Activated T-helper 1 cell treated with anti-CD3 and anti-CD28 coated beads, Interleukin-12 subunit alpha, Interleukin-12 subunit beta, Interleukin-2, Interleukin-4 antibody, amounts not matched to agents 30 ng/mL and 10 ng/mL and 1 ng/mL, durations not matched to agents 14 hours and 24 hours and 36 hours (primary cell): ENCODE measurements at regions not wholly inside any gene's neighbourhood (a gene's known extent, or its start where the extent isn't known, plus 50 kb on each side); places are given as distances from the start of the nearest gene placed in this dataset.

Experiments
- DNase-seq: peaks from one replicate; pipeline ENCODE4 v3.0.0; 2021; ENCODE audit warnings: low spot score
- H3K27ac Mint-ChIP-seq: one replicate; pipeline ENCODE4 v1.8.0; 2021; ENCODE audit warnings: mild to moderate bottlenecking, mixed read lengths
- H3K27me3 Mint-ChIP-seq: one replicate; pipeline ENCODE4 v1.8.0; 2022; ENCODE audit warnings: mild to moderate bottlenecking, moderate library complexity, mixed read lengths; ENCODE audit not compliant: insufficient read depth
- H3K36me3 Mint-ChIP-seq: one replicate; pipeline ENCODE4 v1.8.0; 2021; ENCODE audit warnings: low read depth, mixed read lengths
- H3K4me1 Mint-ChIP-seq: one replicate; pipeline ENCODE4 v1.8.0; 2021; ENCODE audit warnings: low read depth, mixed read lengths
- H3K4me3 Mint-ChIP-seq: one replicate; pipeline ENCODE4 v1.8.0; 2021; ENCODE audit warnings: mild to moderate bottlenecking, moderate library complexity, mixed read lengths
- H3K9me3 Mint-ChIP-seq: one replicate; pipeline ENCODE4 v1.8.0; 2021; ENCODE audit warnings: mixed read lengths
- intact Hi-C: fragments of 100-400 bp; cut with micrococcal nuclease; formaldehyde crosslinking; loops from one replicate; pipeline ENCODE4 v1.15.1; 2024

GRCh38 chr10:83605783-83606630, 533.3 kb upstream of the GHITM start:
- DNase-seq, result no peak
- Mint-ChIP-seq H3K36me3 (no peaks in the 10 kb centered on the region), H3K27me3 (no peaks in the 10 kb centered on the region), H3K27ac (no peak overlapping the region), H3K9me3 (no peaks in the 10 kb centered on the region), H3K4me1 (no peaks in the 10 kb centered on the region), H3K4me3 (no peak overlapping the region)
- intact Hi-C loops, result no loop called here

- intact Hi-C loops, result no loop called here
- no peak for DNase-seq
- Mint-ChIP-seq H3K4me1 (no peaks in the 10 kb centered on the region), H3K27me3 (no peaks in the 10 kb centered on the region), H3K36me3 (no peaks in the 10 kb centered on the region), H3K9me3 (no peaks in the 10 kb centered on the region), H3K27ac (no peak overlapping the region), H3K4me3 (no peak overlapping the region)
Observed at GRCh38 chr10:83607959-83608745, 531.2 kb upstream of the GHITM start.

DNA sequence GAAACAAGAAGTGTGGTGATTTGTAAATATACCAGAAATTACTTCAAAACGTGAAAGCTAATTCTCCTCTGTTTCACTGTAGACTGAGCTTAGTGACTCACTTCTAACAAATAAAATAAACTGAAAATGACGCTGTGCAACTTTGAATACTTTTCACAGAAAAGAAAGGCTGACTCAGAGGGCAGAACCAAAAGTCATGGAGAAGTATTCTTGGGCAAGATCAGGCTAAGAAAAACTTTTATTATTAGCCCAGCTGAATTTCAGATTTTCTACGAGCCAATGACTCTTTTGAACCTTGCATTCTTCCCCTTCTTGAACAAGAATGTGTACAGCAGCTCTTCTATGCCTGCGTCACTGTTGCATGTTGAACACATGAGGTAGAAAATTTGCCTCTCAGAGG, 527.3 kb upstream of the GHITM start:
- intact Hi-C loops, result no loop called here
- no peak overlapping the region for H3K27ac Mint-ChIP-seq
- H3K36me3 Mint-ChIP-seq, result no peaks in the 10 kb centered on the region
- no peak overlapping the region for H3K4me3 Mint-ChIP-seq
- H3K4me1 Mint-ChIP-seq, result no peaks in the 10 kb centered on the region
- no peaks in the 10 kb centered on the region for H3K27me3 Mint-ChIP-seq
- DNase-seq, result no peak
- H3K9me3 Mint-ChIP-seq, result no peaks in the 10 kb centered on the region

DNA sequence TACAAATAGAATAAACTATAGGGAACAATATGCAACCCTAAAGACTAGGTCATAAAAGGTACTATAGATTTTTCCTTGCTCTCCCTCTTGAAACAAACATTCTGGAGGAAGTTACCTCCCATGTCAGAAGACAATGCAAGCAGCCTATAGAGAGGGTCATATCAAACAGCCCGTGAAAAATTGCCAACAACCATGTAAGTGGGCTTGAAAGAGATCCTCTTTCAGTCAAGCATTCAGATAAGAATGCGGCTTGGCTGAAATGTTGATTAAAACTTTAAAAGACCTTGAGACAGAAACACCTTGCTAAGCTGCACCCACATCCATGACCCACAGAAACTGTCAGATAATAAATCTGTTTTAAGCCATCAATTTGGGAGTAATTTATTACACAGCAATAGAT, 526.6 kb upstream of the GHITM start:
- H3K36me3 Mint-ChIP-seq, result no peaks in the 10 kb centered on the region
- H3K9me3 Mint-ChIP-seq, result no peaks in the 10 kb centered on the region
- no peak overlapping the region for H3K27ac Mint-ChIP-seq
- H3K27me3 Mint-ChIP-seq, result no peaks in the 10 kb centered on the region
- intact Hi-C loops, result no loop called here
- no peak for DNase-seq
- H3K4me3 Mint-ChIP-seq, result no peak overlapping the region
- no peaks in the 10 kb centered on the region for H3K4me1 Mint-ChIP-seq

DNA sequence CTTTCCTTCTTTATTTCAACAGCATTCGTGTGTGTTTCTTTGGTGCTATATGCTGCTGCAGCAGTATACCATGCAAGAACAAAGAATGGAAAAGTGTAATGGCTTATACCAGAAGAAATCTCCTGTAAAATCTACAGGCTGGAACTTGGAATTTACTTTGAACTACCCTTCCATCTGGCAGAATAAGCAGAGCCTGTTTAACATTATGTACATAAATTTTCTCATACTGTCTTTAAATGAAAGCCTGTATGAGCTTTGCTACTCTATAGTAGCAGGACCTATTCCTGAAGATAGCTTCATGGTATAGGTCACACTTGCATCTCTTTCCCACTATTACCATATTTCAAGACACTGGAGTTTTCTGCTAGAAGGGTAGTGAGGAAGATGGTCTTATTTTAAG, 522.1 kb upstream of the GHITM start:
- intact Hi-C loops, result no loop called here
- no peak for DNase-seq
- Mint-ChIP-seq H3K4me3 (no peak overlapping the region), H3K27ac (no peak overlapping the region), H3K9me3 (peaks cover 3% of the 10 kb centered on the region), H3K4me1 (no peaks in the 10 kb centered on the region), H3K27me3 (no peaks in the 10 kb centered on the region), H3K36me3 (no peaks in the 10 kb centered on the region)

DNA sequence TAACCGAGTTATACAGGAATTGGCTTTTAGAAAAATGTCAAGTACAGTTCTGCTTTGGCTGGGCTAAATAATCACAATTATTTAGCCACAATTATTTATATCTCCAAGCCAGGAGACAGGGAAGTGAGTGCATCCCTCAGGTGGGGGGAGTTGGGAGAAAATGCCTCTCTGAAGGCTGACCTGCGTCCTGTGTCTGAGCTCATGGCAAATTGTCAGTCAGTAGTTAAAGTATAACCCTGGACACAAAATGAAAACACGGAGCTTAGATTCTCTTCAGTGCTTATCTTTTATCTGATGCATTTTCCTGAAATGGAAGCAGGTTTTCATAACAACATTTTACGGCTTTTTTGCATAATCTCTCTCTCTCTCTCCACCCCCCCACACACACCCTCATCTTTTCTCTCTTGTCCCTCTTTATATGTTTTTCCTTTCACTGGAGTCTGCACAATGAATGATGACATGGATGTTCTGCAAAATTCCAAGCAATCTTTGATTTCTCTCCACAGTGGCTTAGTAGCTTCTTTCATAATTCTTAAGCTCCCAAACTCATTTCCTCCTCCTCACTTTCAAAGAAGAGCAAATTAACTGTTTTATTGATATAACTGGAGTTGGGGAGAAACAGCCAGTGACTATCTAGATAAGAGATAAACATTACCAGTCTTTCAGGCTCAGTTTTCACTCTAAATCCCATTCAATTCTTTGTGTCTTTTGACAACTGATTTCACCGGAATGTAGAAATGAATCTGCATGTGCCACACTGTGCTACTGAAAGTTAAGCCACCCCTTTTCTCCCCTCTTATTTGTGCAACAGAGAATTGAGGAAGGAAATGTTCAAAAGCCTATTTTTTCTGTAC, 521.4 kb upstream of the GHITM start:
- Mint-ChIP-seq H3K27ac (no peak overlapping the region), H3K4me3 (no peak overlapping the region), H3K36me3 (no peaks in the 10 kb centered on the region), H3K27me3 (no peaks in the 10 kb centered on the region), H3K4me1 (no peaks in the 10 kb centered on the region), H3K9me3 (peaks cover 3% of the 10 kb centered on the region)
- DNase-seq, result no peak
- intact Hi-C loops, result no loop called here

DNA sequence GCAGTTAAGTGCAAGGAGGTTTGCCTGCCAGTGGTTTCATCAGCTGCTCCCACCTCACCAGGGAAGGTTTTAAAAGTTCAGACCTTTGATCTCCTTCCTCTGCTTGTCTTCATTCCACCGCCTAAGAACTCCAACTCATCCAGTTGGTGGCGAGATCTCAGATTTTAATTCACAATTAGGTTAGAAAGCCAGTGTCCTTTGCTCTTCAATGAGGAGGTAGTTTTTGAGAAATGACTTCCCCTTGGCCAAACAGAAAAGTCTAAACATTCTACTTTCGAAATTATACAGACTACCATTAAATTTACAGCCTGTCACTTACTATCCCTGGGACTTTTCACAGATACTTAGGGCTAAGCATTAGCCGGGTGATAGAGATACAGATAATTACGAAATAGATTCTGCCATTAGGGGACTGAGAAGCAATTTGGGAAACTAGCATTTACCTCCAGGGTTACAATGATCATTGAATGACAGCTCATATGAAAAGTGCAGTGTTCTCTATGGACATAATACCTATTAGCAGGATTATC, 513.4 kb upstream of the GHITM start:
- Mint-ChIP-seq H3K4me1 (no peaks in the 10 kb centered on the region), H3K27ac (no peak overlapping the region), H3K9me3 (peaks cover 11% of the 10 kb centered on the region), H3K36me3 (no peaks in the 10 kb centered on the region), H3K27me3 (no peaks in the 10 kb centered on the region), H3K4me3 (no peak overlapping the region)
- intact Hi-C loops, result no loop called here
- no peak for DNase-seq

DNA sequence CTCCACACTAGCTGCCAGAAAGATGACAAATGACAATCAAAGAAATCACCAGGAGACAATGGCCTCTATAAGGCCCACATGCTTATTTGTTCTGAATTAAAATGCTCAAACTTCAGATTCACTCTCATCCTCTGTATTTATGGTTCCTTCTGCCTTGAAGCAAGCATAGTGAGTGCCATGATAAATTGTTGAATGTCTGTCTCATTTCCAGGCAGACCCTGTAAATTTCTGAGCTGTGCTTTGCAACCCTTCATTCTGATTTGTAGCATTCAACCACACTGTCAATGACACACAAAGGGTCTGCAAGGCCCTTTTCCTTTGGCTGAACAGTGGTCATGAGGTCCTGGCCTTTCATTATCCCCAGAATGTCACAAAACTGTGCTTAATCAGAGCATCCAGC, 506.6 kb upstream of the GHITM start:
- intact Hi-C loops, result no loop called here
- no peaks in the 10 kb centered on the region for H3K27me3 Mint-ChIP-seq
- H3K36me3 Mint-ChIP-seq, result no peaks in the 10 kb centered on the region
- H3K4me1 Mint-ChIP-seq, result no peaks in the 10 kb centered on the region
- no peak overlapping the region for H3K27ac Mint-ChIP-seq
- DNase-seq, result no peak
- no peak overlapping the region for H3K4me3 Mint-ChIP-seq
- H3K9me3 Mint-ChIP-seq, result peaks cover 4% of the 10 kb centered on the region

- DNase-seq, result no peak
- Mint-ChIP-seq H3K36me3 (no peaks in the 10 kb centered on the region), H3K9me3 (peaks cover 4% of the 10 kb centered on the region), H3K27ac (no peak overlapping the region), H3K4me1 (no peaks in the 10 kb centered on the region), H3K4me3 (no peak overlapping the region), H3K27me3 (no peaks in the 10 kb centered on the region)
- intact Hi-C loops, result no loop called here
Observed at GRCh38 chr10:83633547-83633946, 505.8 kb upstream of the GHITM start.

GRCh38 chr10:83636826-83637225, 502.5 kb upstream of the GHITM start:
- intact Hi-C loops, result no loop called here
- Mint-ChIP-seq H3K36me3 (no peaks in the 10 kb centered on the region), H3K27ac (no peak overlapping the region), H3K4me3 (no peak overlapping the region), H3K9me3 (no peaks in the 10 kb centered on the region), H3K4me1 (no peaks in the 10 kb centered on the region), H3K27me3 (no peaks in the 10 kb centered on the region)
- DNase-seq, result no peak

DNA sequence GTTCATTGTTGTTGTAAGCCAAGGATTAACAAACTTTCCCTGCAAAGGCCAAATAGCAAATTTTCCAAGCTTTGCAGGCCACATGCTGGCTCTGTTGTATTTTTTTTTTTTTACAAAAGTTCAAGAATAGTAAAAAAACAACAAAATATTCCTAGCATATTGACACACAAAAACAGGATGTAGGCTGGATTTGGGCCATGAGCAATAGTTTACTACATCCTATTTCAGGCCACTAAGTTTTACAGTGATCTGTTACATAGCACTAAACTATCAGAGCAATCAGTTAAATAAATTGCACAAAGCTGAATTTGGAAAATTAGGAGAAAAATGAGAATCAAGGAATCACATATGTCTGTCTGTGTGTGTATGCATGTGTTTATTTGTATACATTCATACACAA, 491.8 kb upstream of the GHITM start:
- H3K27ac Mint-ChIP-seq, result no peak overlapping the region
- H3K4me1 Mint-ChIP-seq, result no peaks in the 10 kb centered on the region
- no peaks in the 10 kb centered on the region for H3K27me3 Mint-ChIP-seq
- intact Hi-C loops, result no loop called here
- DNase-seq, result no peak
- no peaks in the 10 kb centered on the region for H3K9me3 Mint-ChIP-seq
- H3K36me3 Mint-ChIP-seq, result no peaks in the 10 kb centered on the region
- no peak overlapping the region for H3K4me3 Mint-ChIP-seq

GRCh38 chr10:83648201-83648600, 491.1 kb upstream of the GHITM start:
- H3K27ac Mint-ChIP-seq, result no peak overlapping the region
- no peaks in the 10 kb centered on the region for H3K4me1 Mint-ChIP-seq
- H3K9me3 Mint-ChIP-seq, result no peaks in the 10 kb centered on the region
- H3K4me3 Mint-ChIP-seq, result no peak overlapping the region
- H3K36me3 Mint-ChIP-seq, result no peaks in the 10 kb centered on the region
- intact Hi-C loops, result no loop called here
- H3K27me3 Mint-ChIP-seq, result no peaks in the 10 kb centered on the region
- no peak for DNase-seq

DNA sequence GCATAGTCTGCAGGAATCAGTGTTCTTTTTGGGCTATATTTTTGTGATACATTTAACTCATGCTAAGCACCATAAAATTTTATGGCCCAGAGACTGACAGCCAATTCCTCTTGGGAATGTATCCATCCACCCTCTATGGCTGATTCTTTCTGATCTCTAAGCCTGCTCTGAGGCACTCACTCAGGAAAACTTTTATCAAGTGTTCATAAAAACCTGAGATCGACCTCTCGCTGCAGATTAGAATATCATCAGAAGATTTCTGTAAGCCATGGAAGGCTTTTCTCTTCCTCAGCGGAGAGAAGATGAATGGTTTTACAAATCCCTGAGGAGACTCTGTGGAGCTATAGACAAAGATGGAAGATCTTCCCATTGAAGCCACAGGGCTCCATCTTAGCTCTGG, 489.8 kb upstream of the GHITM start:
- intact Hi-C loops, result no loop called here
- DNase-seq, result no peak
- H3K27me3 Mint-ChIP-seq, result no peaks in the 10 kb centered on the region
- no peak overlapping the region for H3K4me3 Mint-ChIP-seq
- H3K4me1 Mint-ChIP-seq, result no peaks in the 10 kb centered on the region
- H3K27ac Mint-ChIP-seq, result no peak overlapping the region
- no peaks in the 10 kb centered on the region for H3K36me3 Mint-ChIP-seq
- no peaks in the 10 kb centered on the region for H3K9me3 Mint-ChIP-seq
